CD4-positive, alpha-beta T cell treated with Interleukin-6 for 4 hours (primary cell): ENCODE measurements at regions not wholly inside any gene's neighbourhood (a gene's known extent, or its start where the extent isn't known, plus 50 kb on each side); places are given as distances from the start of the nearest gene placed in this dataset.

Experiments
- DNase-seq: peaks from one replicate; pipeline ENCODE4 v3.0.0-alpha.2; 2020; ENCODE audit warnings: mixed read lengths

- DNase-seq, result no peak
These were observed 423.5 kb downstream of the TUSC7 start for GRCh38 chr3:117133066-117133465.

DNA sequence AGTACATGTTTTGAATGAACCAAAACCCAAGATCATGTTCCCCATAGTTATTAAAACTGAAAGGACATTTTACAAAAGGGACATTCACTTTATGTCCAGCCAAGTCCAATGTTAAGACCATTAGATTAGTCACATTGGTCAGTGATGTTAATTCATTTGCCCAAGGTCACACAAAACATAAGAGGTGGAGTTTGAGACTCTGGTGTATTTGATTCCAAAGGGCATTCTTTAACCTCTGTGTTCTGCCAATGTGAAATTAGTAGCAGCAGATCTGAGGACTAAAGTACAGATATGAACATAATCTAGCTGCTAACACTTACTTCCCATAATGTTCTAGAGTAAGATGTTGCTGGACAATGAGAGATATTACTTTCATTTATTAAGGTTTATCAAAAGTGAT lies 425.6 kb downstream of the TUSC7 start:
- DNase-seq, result no peak

- no peak for DNase-seq
These were observed 426.4 kb downstream of the TUSC7 start for GRCh38 chr3:117136003-117136402.

DNA sequence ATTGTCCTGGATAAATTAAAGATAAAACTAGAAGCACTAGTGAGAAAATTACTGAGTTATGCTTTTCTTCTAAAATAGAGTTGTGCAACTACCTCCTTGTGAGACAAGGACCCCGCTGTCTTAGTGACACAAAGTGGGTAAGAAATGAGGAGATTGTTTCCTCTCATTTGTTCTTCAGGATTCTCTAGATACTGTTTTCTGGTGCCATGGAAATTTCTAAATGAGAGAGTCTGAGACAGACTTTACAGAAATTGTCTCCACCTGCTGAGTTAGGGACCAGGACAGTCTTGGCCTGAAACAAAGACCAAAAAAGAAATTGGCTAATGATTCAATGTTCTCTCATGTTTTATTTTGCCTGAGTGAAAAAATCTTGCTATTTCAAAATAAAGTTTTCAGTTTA lies 427.5 kb downstream of the TUSC7 start:
- DNase-seq, result no peak

DNA sequence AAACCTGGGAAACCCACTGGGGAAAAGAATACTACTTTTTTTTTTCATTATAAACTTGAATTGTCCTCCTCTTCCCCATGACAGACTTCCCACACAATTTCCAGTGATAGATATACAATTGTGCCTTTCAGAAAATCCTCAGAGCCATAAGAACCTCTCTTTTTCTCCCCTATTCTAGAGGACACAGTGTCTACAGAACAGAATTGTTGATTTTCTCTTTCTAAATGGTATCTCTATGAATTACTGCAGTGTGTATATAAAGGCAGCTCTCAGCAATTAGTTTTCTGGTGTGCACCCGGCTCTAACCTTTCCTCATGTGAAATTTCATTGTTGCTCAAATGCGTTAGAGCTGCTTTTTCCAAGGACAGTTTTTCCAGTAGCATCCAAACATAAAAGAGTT lies 430.1 kb downstream of the TUSC7 start:
- DNase-seq, result no peak

GRCh38 chr3:117141812-117142211 lies 432.2 kb downstream of the TUSC7 start:
- DNase-seq, result no peak

GRCh38 chr3:117144853-117145252 lies 435.3 kb downstream of the TUSC7 start:
- DNase-seq, result no peak

DNA sequence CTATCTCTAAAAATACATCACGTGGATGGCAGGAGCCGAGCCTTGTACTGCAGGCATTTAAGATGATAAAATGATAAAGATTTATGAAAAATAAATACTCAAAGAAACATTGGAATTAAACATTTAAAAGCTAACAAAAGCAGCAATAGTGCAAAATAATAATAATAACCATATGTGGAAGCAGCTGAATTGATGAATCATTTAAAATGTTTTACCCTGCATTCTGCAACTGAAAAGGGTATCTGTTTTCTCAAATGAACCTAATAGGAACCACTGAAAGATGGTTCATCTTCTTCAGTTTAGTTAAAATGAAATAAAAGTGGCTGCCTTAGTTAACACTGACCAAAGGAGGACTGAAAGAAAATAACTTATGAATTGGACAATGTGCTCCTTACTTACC lies 436.1 kb downstream of the TUSC7 start:
- no peak for DNase-seq

DNA sequence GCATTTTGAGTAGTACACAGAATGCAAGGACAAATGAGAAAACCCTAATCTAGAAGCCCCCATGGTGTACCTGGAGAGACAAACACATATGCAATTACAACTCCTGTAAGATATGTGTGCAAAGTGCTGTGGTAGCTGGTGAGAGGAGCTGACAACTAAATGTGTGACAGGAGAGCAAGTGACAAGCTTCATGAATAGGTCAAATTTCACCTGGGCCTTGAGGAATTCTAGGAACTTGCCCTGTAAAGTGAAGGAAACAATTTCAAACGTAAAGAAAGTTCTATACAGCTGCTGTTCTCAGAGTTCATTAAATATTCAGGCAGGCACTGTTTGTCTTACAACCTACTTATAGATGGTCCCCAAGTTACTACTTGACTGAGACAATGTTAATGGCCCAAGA lies 437.0 kb downstream of the TUSC7 start:
- no peak for DNase-seq

GRCh38 chr3:117149584-117149983 lies 440.0 kb downstream of the TUSC7 start:
- no peak for DNase-seq

- DNase-seq, result no peak
These were observed 441.0 kb downstream of the TUSC7 start for GRCh38 chr3:117150628-117151027.

- DNase-seq, result no peak
These were observed 450.6 kb downstream of the TUSC7 start for GRCh38 chr3:117160176-117160575.

GRCh38 chr3:117161816-117162215 lies 452.2 kb downstream of the TUSC7 start:
- DNase-seq, result no peak

GRCh38 chr3:117165176-117165575 lies 455.6 kb downstream of the TUSC7 start:
- no peak for DNase-seq

DNA sequence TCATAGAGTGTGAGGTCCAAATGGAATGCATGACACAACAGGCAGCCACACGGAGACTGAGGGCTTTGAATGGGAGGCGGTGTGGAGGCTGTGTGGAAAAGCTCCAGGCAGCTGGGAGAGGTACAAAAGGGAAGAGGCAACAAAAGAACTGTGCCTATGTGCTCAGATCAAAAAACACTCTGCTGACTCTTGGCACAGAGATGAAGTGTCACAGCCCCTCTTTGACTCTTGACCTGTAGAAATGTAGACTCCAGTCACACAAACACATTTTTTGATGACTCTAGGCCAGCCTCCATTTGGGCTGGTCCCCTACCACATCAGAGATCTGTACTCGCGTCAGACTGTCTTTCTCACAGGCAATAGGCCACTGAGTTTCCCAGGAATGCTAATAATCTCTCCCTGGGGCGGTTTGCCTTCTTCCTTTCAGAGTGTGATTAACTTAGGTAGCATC lies 456.0 kb downstream of the TUSC7 start:
- no peak for DNase-seq

GRCh38 chr3:117168896-117169295 lies 459.3 kb downstream of the TUSC7 start:
- no peak for DNase-seq

DNA sequence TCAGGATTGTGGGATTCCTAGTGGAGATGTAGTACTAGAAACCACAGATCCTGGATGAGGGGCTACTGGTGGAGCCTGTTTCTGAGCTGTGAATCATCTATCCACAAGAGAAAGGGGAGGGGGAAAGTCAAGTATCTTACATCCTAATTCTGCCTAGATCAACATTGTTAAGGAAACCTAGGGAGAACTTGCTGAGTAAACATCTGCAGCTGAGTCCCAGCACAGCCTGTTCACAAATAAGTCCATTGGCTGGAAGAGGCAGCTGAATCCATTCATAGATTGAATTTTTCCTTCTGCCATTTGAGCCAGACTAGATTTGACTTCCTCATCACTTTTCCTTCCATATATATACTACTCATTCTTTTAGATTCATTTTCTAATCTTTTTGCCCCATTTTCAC lies 460.5 kb downstream of the TUSC7 start:
- no peak for DNase-seq

DNA sequence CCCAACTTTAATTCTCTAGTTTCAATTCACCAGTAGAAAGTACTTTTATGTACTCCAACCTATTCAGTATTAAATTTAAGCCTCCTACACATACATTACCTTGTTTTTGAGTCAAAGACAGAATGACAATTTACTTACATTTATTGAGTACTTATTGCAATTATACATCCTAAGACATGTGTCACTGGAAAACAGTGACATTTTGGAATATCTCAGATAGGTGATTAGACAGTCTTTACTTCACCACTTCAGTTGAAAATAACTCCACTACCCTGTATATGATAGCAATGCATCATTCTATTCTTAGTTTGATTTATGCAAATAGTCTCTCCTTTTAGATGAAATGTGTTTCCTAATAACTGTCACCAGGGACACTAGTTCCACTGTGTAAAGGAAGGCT lies 461.5 kb downstream of the TUSC7 start:
- no peak for DNase-seq

DNA sequence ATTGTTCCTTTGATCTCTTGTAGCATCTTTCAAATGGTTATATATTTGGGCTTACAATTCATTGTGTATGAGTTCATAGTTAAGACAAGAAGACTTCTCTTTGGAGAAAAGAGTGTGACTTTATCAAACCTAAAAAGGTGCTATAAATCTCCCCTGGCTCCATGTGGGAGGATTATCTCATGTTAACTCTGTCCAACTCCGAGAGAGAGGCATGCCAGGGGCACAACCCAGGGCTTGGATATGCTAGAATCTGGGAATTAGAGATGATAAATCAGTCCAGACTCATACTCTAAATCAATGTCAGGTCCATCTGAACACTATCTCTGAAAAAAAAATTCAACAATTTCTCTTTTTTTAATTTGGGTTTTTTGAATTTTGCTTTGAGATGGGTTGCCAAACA lies 462.8 kb downstream of the TUSC7 start:
- no peak for DNase-seq

GRCh38 chr3:117181222-117181621 lies 471.6 kb downstream of the TUSC7 start:
- DNase-seq, result no peak

GRCh38 chr3:117184574-117184973 lies 475.0 kb downstream of the TUSC7 start:
- DNase-seq, result no peak

- DNase-seq, result no peak
These were observed 481.7 kb downstream of the TUSC7 start for GRCh38 chr3:117191245-117191644.

- no peak for DNase-seq
These were observed 483.3 kb downstream of the TUSC7 start for GRCh38 chr3:117192888-117193287.

GRCh38 chr3:117193390-117193789 lies 483.8 kb downstream of the TUSC7 start:
- no peak for DNase-seq

GRCh38 chr3:117195034-117195433 lies 485.5 kb downstream of the TUSC7 start:
- DNase-seq, result no peak

DNA sequence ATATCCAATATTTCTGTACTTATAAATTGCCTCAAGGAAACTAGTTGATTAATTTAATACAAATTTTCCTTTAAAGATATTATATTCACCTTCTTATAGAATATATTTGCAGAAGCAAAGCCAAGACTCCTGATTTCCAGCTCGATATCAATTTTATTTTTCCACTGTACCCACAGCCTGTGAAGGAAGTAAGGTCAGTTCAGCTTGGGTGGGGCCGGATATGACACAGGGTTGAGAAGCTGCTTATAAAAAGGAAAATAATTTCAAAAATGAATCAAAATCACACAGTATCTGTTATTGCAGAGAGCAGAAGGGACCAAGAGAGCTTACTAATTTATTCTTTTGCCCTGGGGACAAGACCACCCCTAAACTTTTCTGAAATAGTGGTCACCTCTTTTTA lies 491.4 kb downstream of the TUSC7 start:
- no peak for DNase-seq
